ENCODE measurements at regions not wholly inside any gene's neighbourhood (a gene's known extent, or its start where the extent isn't known, plus 50 kb on each side); places are given as distances from the start of the nearest gene placed in this dataset.
"Not testable (repeated sequence)": the region's sequence is repeated elsewhere in the genome, so short reads cannot be mapped to it uniquely, and the experiment has no call there.

DNA sequence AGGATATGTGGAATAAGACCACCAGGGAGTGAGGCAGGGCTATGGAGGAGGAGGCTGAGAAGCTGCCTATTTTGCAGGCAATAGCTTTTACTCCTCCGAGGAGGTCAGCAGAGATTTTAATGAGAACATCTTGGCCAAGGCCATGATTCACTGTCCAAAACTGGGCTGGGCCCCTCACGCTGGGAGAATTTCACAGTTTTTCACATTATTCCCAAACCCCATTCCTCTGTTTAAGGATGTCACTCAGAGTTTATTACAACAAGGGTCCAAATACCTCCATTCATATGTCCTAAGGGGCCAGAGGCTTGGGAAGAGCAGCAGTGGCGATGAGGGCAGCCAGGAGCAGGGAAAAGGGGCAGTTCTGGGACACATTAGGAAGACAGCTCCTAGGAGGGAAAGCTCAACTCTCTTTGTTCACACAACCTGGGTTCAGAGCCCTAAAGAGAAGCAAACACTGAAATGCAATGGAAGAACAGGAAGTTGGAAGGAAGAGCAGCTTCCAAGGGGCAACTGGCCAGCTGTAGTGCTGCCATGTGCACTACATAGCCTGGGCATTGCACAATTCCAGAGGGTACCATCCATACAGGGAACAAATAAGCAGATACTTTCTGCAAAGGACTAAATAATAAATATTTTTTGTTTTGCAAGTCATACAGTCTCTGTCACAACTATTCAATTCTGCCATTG is 283.2 kb downstream of the NUAK1 start:
- DNase-seq, result no peak

- DNase-seq, result no peak
These were observed 282.7 kb downstream of the NUAK1 start for GRCh38 chr12:105856048-105856405.

GRCh38 chr12:105858981-105859710 is 279.6 kb downstream of the NUAK1 start:
- DNase-seq, result no peak

GRCh38 chr12:105860561-105861207 is 278.1 kb downstream of the NUAK1 start:
- DNase-seq, result peak; percentile 97 to 99 (median 98)

GRCh38 chr12:105861227-105861626 is 277.5 kb downstream of the NUAK1 start:
- peak; percentile 82 to 93 (median 92) for DNase-seq

DNA sequence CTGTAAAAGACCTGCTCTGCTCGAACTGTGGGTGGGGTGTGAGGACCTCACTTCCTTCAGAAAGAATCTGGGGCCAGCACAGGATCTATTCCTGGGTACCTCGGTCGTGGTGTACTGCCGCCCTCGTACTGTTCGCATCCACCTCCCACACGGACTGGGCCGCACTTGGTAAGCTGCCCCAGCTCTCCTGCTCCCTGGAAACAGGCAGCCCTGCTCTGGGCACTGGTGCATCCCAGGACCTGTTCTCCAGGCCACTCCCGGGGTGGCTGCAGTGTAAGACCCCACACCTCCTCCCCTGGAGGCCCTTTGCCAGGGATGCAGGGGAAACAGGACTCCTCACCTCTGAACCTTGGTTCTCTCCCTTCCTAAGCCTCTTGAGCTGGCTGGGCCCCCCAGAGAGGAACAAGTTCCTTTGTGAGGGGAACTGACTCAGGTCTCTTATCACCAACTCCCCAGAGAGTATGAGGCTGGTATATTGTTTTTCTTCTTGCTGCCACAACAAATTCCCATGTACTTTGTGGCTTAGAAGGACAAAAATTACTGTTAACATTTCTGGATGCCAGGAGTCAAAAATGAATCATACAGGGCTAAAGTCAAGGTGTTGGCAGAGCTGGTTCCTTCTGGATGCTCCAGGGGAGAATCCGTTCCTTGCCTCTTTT is 276.5 kb downstream of the NUAK1 start:
- no peak for DNase-seq

DNA sequence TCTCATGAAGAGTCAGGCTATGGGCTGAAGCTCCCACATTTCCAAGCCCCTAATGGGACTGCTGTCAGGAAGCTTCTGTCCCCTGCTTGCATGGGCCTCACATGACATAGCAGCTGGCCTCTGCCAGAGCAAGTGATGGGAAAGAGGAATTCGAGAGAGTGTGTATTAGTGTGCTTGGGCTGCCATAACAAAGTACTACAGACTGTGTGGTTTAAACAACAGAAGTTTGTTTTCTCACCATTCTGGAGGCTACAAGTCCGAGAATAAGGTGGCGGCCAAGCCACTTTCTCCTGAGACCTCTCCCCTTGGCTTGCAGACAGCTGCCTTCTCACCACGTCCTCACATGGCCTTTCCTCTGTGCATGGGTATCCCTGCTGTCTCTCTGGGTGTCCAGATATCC is 274.4 kb downstream of the NUAK1 start:
- no peak for DNase-seq

DNA sequence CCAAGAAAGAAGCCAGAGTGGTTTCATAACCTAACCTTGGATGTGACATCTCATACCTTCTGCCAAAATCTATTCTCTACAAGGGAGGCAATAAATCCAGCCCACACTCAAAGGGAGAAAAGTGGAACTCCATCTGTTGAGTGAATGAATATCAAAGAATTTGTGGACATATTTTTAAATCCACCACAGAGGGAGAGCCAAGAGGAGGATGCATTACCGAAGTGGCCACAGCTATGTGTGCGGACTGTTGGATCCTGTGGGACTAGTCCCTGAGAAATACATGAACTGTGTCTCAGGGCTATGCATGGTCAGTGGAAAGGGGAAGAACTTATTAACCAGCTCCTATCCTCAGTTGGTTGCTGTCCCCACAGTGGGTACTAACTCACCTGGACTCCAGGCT is 273.9 kb downstream of the NUAK1 start:
- no peak for DNase-seq

GRCh38 chr12:105865886-105866285 is 272.9 kb downstream of the NUAK1 start:
- DNase-seq, result peak in 1 of 3 experiments; percentile 56

DNA sequence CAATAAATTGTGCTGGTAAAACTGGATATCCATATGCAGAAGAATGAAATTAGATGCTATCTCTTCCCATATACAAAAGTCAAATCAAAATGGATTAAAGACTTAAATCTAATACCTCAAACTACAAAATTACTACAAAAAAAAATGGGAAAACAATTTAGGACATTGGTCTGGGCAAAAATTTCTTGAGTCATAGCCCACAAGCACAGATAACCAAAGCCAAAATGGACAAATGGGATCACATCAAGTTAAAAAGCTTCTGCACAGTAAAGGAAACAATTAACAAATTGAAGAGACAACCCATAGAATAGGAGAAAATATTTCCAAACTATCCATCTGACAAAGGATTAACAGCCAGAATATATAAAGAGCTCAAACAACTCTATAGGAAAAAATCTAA is 264.6 kb downstream of the NUAK1 start:
- DNase-seq, result no peak

- DNase-seq, result no peak
These were observed 262.3 kb downstream of the NUAK1 start for GRCh38 chr12:105876396-105876927.

GRCh38 chr12:105878964-105879363 is 259.8 kb downstream of the NUAK1 start:
- no peak for DNase-seq

- no peak for DNase-seq
These were observed 257.8 kb downstream of the NUAK1 start for GRCh38 chr12:105880824-105881388.

GRCh38 chr12:105882404-105882803 is 256.4 kb downstream of the NUAK1 start:
- no peak for DNase-seq

DNA sequence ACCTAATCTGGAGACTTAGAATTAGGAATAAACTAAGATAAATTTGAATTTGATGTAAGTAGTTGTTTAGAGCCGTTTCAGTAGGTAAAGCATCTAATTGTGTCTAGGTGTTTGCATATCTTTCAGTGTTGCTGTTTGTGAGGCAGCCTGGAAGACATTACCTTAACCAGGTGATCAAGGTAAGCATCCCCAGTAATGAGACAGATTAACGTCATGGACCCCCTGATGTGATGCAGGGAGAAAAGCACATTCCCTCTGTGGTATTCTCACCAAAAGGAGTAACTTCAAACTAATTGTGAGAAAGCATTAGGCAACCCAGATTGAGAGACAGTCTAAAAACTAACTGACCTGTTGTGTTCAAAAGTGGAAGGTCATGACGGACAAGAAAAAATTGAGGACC is 251.6 kb downstream of the NUAK1 start:
- DNase-seq, result no peak

GRCh38 chr12:105888696-105889095 is 250.1 kb downstream of the NUAK1 start:
- DNase-seq, result no peak

DNA sequence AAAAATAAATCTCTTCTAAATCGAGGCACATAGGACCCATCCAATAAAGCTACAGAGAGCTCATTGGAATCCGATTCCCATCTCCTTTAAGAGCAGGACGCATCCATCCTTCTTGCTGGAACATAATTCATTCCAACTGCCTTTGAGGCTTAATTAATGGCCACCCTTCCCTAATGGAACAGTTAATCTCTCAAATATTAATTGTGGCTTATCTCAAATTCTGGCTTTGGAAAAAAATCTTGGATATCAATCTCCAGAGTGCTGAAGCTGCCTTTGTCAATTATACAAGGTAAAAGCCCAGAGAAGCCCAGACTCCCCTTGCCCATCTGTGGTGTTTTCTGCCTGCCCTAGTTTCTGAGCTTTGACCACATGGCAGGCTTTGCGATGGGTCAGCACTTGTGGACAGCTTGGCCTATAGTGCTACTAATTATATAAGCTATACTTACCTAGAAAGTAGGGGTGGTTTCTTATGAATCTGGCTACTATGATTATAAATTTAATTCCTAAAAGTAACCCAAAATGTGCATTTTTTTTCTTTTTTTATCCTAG is 246.3 kb downstream of the NUAK1 start:
- DNase-seq, result no peak

DNA sequence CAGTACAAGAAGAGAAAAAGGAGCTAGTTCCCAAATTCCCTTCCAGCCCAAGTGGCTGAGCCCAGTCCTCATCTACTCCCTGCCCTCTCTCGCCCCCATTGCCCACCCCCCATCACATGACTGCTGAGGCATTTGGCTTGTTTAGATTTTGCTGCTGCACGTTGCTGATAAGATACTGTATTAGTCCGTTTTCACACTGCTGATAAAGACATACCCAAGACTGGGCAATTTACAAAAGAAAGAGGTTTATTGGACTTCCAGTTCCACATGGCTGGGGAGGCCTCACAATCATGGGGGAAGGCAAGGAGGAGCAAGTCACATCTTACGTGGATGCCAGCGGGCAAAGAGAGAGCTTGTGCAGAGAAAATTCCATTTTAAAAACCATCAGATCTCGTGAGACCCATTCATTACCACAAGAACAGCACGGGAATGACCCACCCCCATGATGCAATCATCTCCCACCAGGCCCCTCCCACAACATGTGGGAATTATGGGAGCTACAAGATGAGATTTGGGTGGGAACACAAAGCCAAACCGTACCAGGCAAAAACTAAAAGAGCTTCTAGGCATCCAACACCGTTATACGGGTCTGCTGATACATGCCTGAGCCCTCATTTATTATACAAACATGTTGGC is 243.4 kb downstream of the NUAK1 start:
- DNase-seq, result not testable (repeated sequence)

- DNase-seq, result no peak
These were observed 241.4 kb downstream of the NUAK1 start for GRCh38 chr12:105897311-105897725.

GRCh38 chr12:105898271-105898670 is 240.5 kb downstream of the NUAK1 start:
- not testable (repeated sequence) for DNase-seq

- DNase-seq, result no peak
These were observed 239.2 kb downstream of the NUAK1 start for GRCh38 chr12:105899589-105899988.

- no peak for DNase-seq
These were observed 232.2 kb downstream of the NUAK1 start for GRCh38 chr12:105906561-105906960.
